VCaP (cell line): ENCODE measurements at regions not wholly inside any gene's neighbourhood (a gene's known extent, or its start where the extent isn't known, plus 50 kb on each side); places are given as distances from the start of the nearest gene placed in this dataset.

Experiments used
- H3K27ac ChIP-seq: fragments of 450-650 bp; 2 replicates; pipeline ENCODE4 v1.5.1; 2017
- TF ChIP-seq, protein P1 (sequence below): fragments of 450-650 bp; conservative IDR thresholded peaks from 2 replicates; pipeline ENCODE4 v1.5.1; 2017; ENCODE audit warnings: mild to moderate bottlenecking, moderate library complexity

- TF ChIP-seq, protein P1, sequence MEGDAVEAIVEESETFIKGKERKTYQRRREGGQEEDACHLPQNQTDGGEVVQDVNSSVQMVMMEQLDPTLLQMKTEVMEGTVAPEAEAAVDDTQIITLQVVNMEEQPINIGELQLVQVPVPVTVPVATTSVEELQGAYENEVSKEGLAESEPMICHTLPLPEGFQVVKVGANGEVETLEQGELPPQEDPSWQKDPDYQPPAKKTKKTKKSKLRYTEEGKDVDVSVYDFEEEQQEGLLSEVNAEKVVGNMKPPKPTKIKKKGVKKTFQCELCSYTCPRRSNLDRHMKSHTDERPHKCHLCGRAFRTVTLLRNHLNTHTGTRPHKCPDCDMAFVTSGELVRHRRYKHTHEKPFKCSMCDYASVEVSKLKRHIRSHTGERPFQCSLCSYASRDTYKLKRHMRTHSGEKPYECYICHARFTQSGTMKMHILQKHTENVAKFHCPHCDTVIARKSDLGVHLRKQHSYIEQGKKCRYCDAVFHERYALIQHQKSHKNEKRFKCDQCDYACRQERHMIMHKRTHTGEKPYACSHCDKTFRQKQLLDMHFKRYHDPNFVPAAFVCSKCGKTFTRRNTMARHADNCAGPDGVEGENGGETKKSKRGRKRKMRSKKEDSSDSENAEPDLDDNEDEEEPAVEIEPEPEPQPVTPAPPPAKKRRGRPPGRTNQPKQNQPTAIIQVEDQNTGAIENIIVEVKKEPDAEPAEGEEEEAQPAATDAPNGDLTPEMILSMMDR: no peak
- H3K27ac ChIP-seq: no peak overlapping the region
These were observed 276.8 kb downstream of the ENC1 start for GRCh38 chr5:74363603-74364205.

DNA sequence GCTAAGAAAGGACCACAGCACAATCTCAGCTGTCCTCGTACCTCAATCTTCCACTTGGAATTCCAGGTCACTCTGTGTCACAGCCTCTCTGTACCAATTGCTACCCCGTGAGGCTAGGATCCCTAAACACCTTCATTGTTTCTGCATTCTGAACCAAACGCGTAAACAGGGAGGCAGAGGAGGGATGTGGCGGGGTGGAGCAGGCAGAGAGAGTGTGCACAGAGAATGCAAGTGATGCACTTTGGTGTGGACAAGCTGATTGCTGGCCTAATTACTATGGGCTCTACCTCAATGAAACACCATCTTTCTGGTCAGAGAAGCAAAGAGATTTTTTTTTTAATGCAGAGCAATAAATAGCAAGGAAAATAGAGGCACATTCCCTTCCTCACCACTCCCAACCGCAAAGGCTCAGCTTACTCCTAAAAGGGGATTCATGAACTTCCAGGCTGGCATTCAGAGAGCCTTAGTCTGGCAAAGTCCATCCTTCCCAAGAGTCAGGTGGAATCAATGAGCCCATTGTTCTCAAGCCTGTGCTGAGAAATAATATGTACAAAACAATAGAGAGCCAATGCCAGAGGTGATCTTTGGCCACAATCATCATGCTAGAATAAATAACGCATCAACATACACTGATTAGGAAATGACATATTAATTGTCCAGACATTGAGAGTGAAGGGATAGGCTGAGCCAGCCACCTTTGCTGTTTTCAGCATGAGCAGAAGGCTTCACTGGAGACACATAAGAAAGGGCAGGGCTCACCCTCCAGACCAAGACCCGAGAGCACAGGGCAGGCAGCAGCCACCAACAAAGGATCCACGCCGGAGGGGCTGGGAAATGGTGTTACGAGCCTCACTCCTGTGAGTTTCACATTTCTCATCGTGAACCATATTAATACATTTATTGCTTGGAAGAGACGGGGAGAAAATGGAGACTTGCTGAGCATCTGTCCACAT lies 278.8 kb downstream of the ENC1 start:
- TF ChIP-seq, protein P1: no peak
- H3K27ac ChIP-seq: no peak overlapping the region

GRCh38 chr5:74360535-74361210 lies 279.9 kb downstream of the ENC1 start:
- TF ChIP-seq, protein P1: no peak
- no peak overlapping the region for H3K27ac ChIP-seq

- TF ChIP-seq, protein P1: no peak
- no peak overlapping the region for H3K27ac ChIP-seq
These were observed 282.7 kb downstream of the ENC1 start for GRCh38 chr5:74357827-74358226.

DNA sequence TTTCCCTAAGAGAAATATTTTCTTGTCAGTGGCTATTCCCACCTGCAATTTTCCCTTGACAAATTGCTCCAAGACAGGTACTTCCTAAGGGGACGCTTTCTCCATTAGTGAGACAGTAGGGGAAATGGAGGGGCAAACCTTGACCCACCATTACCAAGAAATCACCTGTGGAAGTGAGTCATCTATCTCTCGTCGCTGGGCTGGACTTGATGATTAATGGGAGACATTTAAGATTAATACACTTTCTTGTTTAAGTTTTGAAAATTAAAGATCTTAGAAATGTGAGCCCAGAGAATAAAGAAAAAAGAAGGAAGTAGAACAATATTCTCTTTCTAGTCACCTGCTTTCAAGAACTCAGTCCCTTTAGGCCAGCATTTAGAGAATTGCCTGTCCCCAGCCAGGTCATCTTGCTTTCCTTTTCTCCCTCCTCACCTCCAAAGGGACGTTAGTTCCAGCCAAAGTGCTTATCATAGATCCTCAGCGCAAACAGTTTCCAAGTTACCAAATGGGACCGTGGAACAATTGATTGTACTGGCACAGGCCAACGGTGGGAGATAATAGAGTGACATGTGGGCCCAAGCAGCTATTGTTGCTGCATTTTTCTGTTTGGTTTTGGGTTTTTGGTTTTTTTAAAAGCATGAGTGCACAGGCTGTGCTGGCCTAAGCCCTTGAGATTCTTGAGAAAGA lies 284.4 kb downstream of the ENC1 start:
- TF ChIP-seq, protein P1: no peak
- no peak overlapping the region for H3K27ac ChIP-seq

DNA sequence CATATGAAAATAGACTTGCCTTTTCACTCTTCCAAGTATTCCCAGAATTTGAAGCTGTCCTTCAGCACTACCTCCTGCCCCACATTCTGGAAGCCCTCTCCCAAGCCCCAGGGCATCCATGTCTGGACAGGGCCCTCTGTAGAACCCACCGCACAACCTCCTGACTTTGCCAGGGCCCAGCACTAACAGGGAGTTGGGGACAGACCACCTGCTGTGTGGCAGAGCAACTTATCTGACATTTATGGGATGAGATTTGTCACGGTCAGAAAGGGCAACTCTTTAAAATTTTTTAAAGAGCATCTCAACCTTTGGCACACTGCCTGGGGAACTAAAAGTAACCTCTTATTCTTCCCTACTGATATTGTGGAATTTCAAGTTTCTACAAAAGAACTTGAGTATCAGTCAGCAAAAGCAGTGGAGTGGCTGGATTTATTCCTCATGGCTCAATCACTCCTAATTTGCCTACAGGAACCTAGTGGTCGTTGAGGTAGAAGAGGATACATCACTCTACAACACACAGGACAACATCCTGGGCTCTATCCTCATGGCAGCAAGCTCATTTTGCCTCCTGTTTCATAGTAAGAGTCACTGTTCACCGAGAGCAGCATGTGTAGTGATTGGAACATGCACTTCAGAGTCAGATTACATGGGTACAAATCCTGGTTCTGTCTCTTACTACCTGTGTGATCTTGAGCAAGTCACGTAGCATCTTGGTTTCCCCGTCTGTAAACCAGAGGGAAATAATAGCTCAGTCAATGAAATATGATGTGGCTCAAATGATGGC lies 285.3 kb downstream of the ENC1 start:
- H3K27ac ChIP-seq: no peak overlapping the region
- TF ChIP-seq, protein P1: no peak
